ENCODE measurements at regions not wholly inside any gene's neighbourhood (a gene's known extent, or its start where the extent isn't known, plus 50 kb on each side); places are given as distances from the start of the nearest gene placed in this dataset.
A peak's percentile ranks its signal among the peaks of the same experiment; 100 is the strongest.

GRCh38 chr10:42979181-42979580 is 97.7 kb upstream of the RET start:
- Histone ChIP-seq H3K27me3 (no peaks in the 10 kb centered on the region), H3K4me1 (no peaks in the 10 kb centered on the region), H3K36me3 (no peaks in the 10 kb centered on the region), H3K9me3 (no peaks in the 10 kb centered on the region), H3K27ac (no peak overlapping the region), H3K4me3 (no peak overlapping the region)
- in situ Hi-C loops (cut with MboI; ENCODE audit: low sequenced_read_pairs in 4 of 4) (no loop called here), intact Hi-C loops (cut with DNase I; ENCODE audit: low total_unique reads) (no loop called here)
- TF ChIP-seq, protein P1, sequence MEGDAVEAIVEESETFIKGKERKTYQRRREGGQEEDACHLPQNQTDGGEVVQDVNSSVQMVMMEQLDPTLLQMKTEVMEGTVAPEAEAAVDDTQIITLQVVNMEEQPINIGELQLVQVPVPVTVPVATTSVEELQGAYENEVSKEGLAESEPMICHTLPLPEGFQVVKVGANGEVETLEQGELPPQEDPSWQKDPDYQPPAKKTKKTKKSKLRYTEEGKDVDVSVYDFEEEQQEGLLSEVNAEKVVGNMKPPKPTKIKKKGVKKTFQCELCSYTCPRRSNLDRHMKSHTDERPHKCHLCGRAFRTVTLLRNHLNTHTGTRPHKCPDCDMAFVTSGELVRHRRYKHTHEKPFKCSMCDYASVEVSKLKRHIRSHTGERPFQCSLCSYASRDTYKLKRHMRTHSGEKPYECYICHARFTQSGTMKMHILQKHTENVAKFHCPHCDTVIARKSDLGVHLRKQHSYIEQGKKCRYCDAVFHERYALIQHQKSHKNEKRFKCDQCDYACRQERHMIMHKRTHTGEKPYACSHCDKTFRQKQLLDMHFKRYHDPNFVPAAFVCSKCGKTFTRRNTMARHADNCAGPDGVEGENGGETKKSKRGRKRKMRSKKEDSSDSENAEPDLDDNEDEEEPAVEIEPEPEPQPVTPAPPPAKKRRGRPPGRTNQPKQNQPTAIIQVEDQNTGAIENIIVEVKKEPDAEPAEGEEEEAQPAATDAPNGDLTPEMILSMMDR (IDR thresholded peaks at IDR 0.05 in 4 of 5, conservative IDR thresholded peaks at IDR 0.05 in 1 of 5), result no peak
- TF ChIP-seq POLR2A (IDR thresholded peaks at IDR 0.05), result no peak
- ATAC-seq (no peak), DNase-seq (no peak)

- Histone ChIP-seq H3K9me3 (no peaks in the 10 kb centered on the region), H3K27me3 (no peaks in the 10 kb centered on the region), H3K4me3 (no peak overlapping the region), H3K27ac (no peak overlapping the region), H3K4me1 (no peaks in the 10 kb centered on the region), H3K36me3 (no peaks in the 10 kb centered on the region)
- TF ChIP-seq, protein P1 (IDR thresholded peaks at IDR 0.05 in 4 of 5, conservative IDR thresholded peaks at IDR 0.05 in 1 of 5), result no peak
- TF ChIP-seq POLR2A (IDR thresholded peaks at IDR 0.05), result no peak
- DNase-seq (peak in 1 of 2 donors; percentile 3), ATAC-seq (no peak)
- in situ Hi-C loops (cut with MboI; ENCODE audit: low sequenced_read_pairs in 4 of 4) (no loop called here), intact Hi-C loops (cut with DNase I; ENCODE audit: low total_unique reads) (no loop called here)
These were observed 97.0 kb upstream of the RET start for GRCh38 chr10:42979721-42980467.

GRCh38 chr10:42980553-42981357 is 96.1 kb upstream of the RET start:
- DNase-seq (peak in 1 of 2 donors; percentile 7), ATAC-seq (no peak)
- no peak overlapping the region for H3K27ac ChIP-seq
- H3K9me3 ChIP-seq, result no peaks in the 10 kb centered on the region
- H3K27me3 ChIP-seq, result no peaks in the 10 kb centered on the region
- in situ Hi-C loops (cut with MboI; ENCODE audit: low sequenced_read_pairs in 4 of 4), result no loop called here
- H3K4me3 ChIP-seq, result no peak overlapping the region
- TF ChIP-seq, protein P1 (IDR thresholded peaks at IDR 0.05 in 4 of 5, conservative IDR thresholded peaks at IDR 0.05 in 1 of 5), result no peak
- TF ChIP-seq POLR2A (IDR thresholded peaks at IDR 0.05), result no peak
- intact Hi-C loops (cut with DNase I; ENCODE audit: low total_unique reads), result no loop called here
- H3K4me1 ChIP-seq, result no peaks in the 10 kb centered on the region
- H3K36me3 ChIP-seq, result no peaks in the 10 kb centered on the region

GRCh38 chr10:42981358-42982236 is 95.3 kb upstream of the RET start:
- intact Hi-C loops (cut with DNase I; ENCODE audit: low total_unique reads) (no loop called here), in situ Hi-C loops (cut with MboI; ENCODE audit: low sequenced_read_pairs in 4 of 4) (no loop called here)
- Histone ChIP-seq H3K27ac (no peak overlapping the region), H3K4me3 (no peak overlapping the region), H3K27me3 (no peaks in the 10 kb centered on the region), H3K4me1 (no peaks in the 10 kb centered on the region), H3K36me3 (no peaks in the 10 kb centered on the region), H3K9me3 (no peaks in the 10 kb centered on the region)
- DNase-seq (no peak), ATAC-seq (no peak)
- TF ChIP-seq, protein P1 (IDR thresholded peaks at IDR 0.05 in 4 of 5, conservative IDR thresholded peaks at IDR 0.05 in 1 of 5), result no peak
- TF ChIP-seq POLR2A (IDR thresholded peaks at IDR 0.05), result no peak
